IPS-11a (cell line): ENCODE measurements at regions not wholly inside any gene's neighbourhood (a gene's known extent, or its start where the extent isn't known, plus 50 kb on each side); places are given as distances from the start of the nearest gene placed in this dataset.

Experiments used
- H3K4me3 ChIP-seq: one replicate; pipeline ENCODE4 v1.5.1; 2013; ENCODE audit warnings: low read depth, low read length, control low read depth

DNA sequence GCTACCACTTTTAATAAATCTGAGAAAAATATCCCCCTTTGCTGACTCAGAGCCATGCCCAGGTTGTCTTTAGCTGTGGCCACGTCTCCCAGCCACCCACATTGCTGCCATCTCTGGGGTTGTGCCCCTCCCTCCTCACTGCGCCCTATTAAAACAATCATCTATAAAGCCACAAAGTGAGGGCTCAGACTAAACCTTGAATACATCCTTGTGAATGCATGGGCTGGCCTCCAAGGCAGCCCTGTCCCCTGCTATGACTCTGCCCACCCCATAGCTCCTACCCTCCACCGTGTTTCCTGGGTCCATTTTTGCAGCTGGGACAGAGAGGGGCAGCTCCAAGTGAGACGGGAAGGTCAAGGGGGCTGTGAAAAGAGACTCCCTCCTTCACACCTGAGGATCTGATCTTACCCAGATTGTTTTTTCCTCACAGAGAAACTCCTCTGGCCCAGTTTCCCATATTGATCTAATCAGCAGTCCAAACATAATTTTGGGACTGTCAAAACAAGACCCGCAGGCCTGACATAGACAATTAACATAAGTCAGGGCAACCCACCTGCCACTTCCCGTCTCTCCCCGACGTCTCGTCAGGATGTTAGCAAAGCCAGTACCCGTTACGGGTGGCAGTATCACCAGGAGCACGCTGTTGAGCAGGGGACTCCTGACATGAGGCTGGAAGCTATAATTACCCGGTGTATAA, 199.0 kb downstream of the KATNAL1 start:
- H3K4me3 ChIP-seq: no peak overlapping the region

DNA sequence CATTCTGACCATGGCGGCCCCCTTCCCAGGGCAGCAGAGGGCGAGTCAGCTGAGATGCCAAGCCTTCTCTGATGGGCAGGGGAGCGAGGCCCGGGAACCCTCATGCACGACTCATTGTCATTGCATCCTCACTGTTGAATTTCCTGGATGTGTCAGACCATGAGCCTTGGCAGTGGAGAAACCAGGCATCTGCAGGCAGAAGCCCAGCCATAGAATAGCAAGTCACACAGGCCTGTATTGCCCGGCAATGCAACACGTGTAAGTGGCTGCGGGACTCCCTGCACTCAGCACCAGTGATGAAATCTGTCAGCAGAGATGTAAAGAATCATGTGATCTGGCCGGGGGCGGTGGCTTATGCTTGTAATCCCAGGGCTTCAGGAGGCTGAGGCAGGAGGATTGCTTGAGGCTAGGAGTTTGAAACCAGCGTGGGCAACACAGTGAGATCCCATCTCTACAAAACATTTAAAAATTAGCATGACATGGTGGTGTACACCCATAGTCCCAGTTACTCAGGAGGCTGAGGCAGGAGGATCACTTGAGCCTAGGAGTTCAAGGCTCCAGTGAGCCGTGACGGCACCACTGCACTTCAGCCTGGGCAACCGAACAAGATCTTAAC, 199.7 kb downstream of the KATNAL1 start:
- H3K4me3 ChIP-seq: no peak overlapping the region

GRCh38 chr13:30107121-30107520, 200.2 kb downstream of the KATNAL1 start:
- H3K4me3 ChIP-seq: no peak overlapping the region

DNA sequence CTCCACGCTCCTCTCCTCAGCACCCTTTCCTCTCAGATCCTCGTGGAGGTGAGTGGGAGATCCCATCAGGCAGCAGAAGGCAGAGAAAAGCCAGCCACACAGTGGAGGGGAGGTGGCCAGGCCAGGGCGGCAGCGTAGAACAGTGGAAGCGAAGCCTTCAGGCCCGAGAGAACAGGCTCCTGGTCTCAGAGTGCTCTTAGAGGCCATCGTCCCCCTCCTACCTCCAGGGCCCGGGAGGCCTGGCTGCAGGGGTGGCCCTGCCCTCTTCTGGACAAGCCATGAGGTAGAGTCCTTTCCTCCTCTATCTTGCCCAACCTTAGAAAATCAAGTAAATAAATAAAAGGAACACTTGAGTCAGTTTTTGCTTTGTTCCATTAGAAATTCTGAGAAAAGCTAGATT, 202.0 kb downstream of the KATNAL1 start:
- H3K4me3 ChIP-seq: no peak overlapping the region

GRCh38 chr13:30103161-30103840, 204.1 kb downstream of the KATNAL1 start:
- no peak overlapping the region for H3K4me3 ChIP-seq

GRCh38 chr13:30100226-30100625, 207.1 kb downstream of the KATNAL1 start:
- no peak overlapping the region for H3K4me3 ChIP-seq

GRCh38 chr13:30097701-30098100, 209.7 kb downstream of the KATNAL1 start:
- H3K4me3 ChIP-seq: no peak overlapping the region

DNA sequence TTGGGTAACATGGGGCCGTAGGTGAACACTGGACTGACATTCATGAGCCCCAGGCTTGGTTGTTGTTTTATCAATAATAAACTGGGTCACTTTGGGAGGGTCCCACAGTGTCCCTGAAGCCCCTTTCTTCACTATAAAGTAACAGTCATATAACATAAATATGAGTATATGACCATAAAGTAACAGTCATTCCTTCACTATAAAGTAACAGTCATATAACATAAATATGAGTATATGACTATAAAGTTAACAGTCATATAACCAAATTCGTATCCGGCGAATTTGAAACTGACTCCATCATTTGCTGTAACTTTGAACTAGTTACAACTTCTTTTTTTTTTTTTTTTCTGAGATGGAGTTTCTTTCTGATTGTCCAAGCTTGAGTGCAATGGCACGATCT, 210.3 kb downstream of the KATNAL1 start:
- H3K4me3 ChIP-seq: no peak overlapping the region

DNA sequence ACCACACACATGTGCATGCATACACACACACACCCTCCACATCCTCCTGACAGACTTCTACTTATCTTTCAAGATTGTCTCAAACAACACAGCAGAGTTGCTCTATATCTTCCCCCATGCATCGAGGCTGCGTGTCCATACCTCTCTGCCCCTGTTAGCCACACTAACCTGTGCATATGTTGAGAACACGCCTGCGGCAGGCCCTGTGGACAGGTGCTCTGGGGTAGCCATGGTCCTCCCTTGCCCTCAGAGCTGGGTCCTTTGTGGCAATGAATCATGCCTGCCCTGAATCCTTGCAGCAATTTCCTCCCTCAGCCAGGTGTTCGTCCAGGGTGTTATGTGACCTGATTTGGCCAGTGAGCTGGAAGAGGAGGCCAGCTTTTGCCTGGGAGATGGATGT, 213.3 kb downstream of the KATNAL1 start:
- no peak overlapping the region for H3K4me3 ChIP-seq

DNA sequence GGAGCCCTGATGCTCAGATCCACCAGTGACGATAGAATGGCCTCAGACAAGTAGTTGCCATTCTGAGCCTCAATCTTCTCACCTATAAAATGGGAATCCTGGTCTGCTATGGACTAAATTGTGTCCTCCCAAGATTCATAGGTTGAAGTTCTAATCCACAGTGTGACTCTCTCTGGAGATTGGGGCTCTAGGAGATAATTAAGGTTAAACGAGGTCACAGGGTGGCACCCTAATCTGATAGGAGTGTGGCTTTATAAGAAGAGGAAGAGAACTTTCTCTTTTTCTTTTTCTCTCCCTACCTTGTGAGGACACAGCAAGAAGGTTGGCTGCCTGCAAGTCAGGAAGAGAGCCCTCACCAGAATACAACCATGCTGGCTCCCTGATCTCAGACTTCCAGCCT, 214.1 kb downstream of the KATNAL1 start:
- no peak overlapping the region for H3K4me3 ChIP-seq

GRCh38 chr13:30091691-30092090, 215.7 kb downstream of the KATNAL1 start:
- no peak overlapping the region for H3K4me3 ChIP-seq

DNA sequence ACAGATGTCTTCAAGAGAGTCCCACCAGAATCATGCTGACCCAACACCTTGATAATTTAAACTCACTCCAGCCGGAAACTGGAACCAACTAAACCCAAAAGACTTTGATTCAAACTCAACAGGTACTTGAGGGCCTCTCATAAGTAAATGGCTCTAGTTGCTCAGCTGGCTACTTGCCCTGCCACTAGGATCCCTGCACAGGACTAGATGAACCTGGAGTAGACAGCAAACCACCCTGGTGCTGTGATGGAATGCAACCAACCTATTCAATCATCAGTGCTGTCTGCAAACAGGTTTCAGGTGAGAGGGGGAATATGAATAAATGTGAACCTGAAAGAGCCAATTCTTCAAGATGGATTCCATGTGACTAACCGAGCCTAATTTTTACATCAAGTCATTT, 216.3 kb downstream of the KATNAL1 start:
- H3K4me3 ChIP-seq: no peak overlapping the region

GRCh38 chr13:30088312-30088855, 219.0 kb downstream of the KATNAL1 start:
- no peak overlapping the region for H3K4me3 ChIP-seq

GRCh38 chr13:30085087-30085486, 222.3 kb downstream of the KATNAL1 start:
- no peak overlapping the region for H3K4me3 ChIP-seq

- no peak overlapping the region for H3K4me3 ChIP-seq
Measured at GRCh38 chr13:30082391-30082790, 225.0 kb downstream of the KATNAL1 start.

GRCh38 chr13:30081331-30081730, 226.0 kb downstream of the KATNAL1 start:
- H3K4me3 ChIP-seq: no peak overlapping the region

DNA sequence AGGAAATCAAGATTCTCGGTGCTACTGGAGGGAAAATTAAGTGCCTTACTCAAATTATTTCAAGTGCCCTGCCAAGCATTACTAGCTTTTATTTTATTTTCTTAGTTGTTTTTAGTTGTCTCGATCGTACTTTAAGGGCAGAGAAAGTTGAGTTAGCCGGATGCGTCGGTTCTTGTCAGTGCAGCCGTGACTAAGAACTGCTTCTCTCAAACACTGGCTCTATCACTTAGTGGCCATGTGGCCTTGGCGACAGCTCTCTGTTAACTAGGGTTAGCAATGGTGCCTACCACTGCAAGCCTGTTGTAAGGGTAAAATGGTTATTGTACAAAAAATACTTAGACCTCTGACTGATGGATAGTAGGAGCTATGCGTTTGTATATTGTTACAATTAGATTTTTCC, 227.8 kb downstream of the KATNAL1 start:
- H3K4me3 ChIP-seq: no peak overlapping the region

DNA sequence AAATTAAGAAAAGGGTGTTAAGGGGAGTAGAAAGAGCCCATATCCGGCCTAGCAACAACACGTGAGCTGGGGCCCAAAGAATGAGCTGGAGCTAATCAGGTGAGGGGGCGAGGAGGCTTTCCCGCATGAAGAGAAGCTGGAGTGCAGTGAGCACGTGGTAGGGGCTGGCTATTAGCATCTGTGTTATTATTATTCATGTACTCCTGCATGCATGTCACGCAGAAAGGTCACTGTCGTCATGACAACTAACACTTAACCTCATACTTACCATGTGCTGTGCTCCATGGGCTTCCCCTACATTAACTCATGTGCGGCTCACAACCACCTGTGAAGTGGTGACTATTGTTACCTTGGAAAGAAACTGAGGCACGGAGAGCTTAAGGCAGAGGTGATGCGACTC, 227.6 kb upstream of the UBL3 start:
- no peak overlapping the region for H3K4me3 ChIP-seq

- H3K4me3 ChIP-seq: no peak overlapping the region
Measured at GRCh38 chr13:30077240-30077735, 226.9 kb upstream of the UBL3 start.

GRCh38 chr13:30074955-30075614, 224.7 kb upstream of the UBL3 start:
- no peak overlapping the region for H3K4me3 ChIP-seq

GRCh38 chr13:30074431-30074830, 224.0 kb upstream of the UBL3 start:
- no peak overlapping the region for H3K4me3 ChIP-seq
